Colonic mucosa (tissue), 4 donors: ENCODE measurements at regions not wholly inside any gene's neighbourhood (a gene's known extent, or its start where the extent isn't known, plus 50 kb on each side); places are given as distances from the start of the nearest gene placed in this dataset.

ENCODE experiments used
- DNase-seq: peaks from one replicate; pipeline ENCODE4 v3.0.0-alpha.2; 2020
- H3K27ac ChIP-seq: fragments of 200-600 bp; one replicate; pipeline ENCODE4 v1.8.0; 2021
- H3K27me3 ChIP-seq: fragments of 200-600 bp; one replicate; pipeline ENCODE4 v1.8.0; 2021
- H3K36me3 ChIP-seq: fragments of 200-600 bp; one replicate; pipeline ENCODE4 v1.8.0; 2021
- H3K4me1 ChIP-seq: fragments of 200-600 bp; one replicate; pipeline ENCODE4 v1.8.0; 2021; ENCODE audit warnings: mild to moderate bottlenecking
- H3K4me3 ChIP-seq: fragments of 200-600 bp; one replicate; pipeline ENCODE4 v1.8.0; 2021
- H3K9ac ChIP-seq, 2 donors: one replicate each; pipeline ENCODE4 v1.7.0; 2013; ENCODE audit warnings: control low read depth in 2 of 2, low read depth in 2 of 2, low read length in 2 of 2
- H3K9me3 ChIP-seq: fragments of 200-600 bp; one replicate; pipeline ENCODE4 v1.8.0; 2021
- CTCF ChIP-seq: fragments of 200-600 bp; IDR thresholded peaks from one replicate; pipeline ENCODE4 v1.8.0; 2022; ENCODE audit warnings: antibody characterized with exemption, mild to moderate bottlenecking
- intact Hi-C: fragments of 100-400 bp; cut with DNase I; formaldehyde crosslinking; loops from one replicate; pipeline ENCODE4 v1.14.1; 2022
- donor health status: healthy.
- donor health status: DM: no; HTN: no; CAD: no.
- donor health status: DM: no; HTN: no; CAD: no.

- H3K27ac ChIP-seq = no peak overlapping the region
- intact Hi-C loops = no loop called here
- H3K9me3 ChIP-seq = no peaks in the 10 kb centered on the region
- no peak overlapping the region for H3K9ac ChIP-seq
- H3K4me1 ChIP-seq = no peaks in the 10 kb centered on the region
- no peak for TF ChIP-seq CTCF
- no peak overlapping the region for H3K4me3 ChIP-seq
- DNase-seq = no peak
- no peaks in the 10 kb centered on the region for H3K27me3 ChIP-seq
- H3K36me3 ChIP-seq = no peaks in the 10 kb centered on the region
These were observed 128.2 kb upstream of the ARGLU1 start for GRCh38 chr13:106696140-106696539.

- TF ChIP-seq CTCF = no peak
- Histone ChIP-seq H3K9ac (no peak overlapping the region), H3K27me3 (no peaks in the 10 kb centered on the region), H3K4me3 (no peak overlapping the region), H3K36me3 (no peaks in the 10 kb centered on the region), H3K9me3 (no peaks in the 10 kb centered on the region), H3K27ac (no peak overlapping the region), H3K4me1 (no peaks in the 10 kb centered on the region)
- DNase-seq = no peak
- intact Hi-C loops = no loop called here
These were observed 127.2 kb upstream of the ARGLU1 start for GRCh38 chr13:106695139-106695538.

DNA sequence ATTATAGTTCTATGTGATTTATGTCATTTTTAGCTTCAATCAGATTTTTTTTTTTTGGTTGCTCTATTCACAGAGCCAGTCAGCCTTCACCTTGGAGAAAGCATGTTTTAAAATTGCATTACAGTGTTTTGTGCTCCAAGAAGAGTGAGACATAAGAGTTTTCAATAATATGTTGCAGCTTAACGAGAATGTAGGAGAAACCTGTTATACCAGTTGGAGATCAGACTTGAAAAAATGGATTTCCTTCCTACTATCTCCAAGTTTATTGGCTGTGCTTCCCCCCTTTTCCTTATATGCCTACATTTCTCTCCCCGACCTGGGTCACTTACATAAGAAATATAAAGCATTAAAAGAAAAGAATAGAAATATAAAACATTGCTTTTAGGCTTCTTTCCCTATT is 123.9 kb upstream of the ARGLU1 start:
- no peak overlapping the region for H3K4me3 ChIP-seq
- no peak overlapping the region for H3K27ac ChIP-seq
- TF ChIP-seq CTCF = no peak
- no peaks in the 10 kb centered on the region for H3K4me1 ChIP-seq
- DNase-seq = no peak
- H3K27me3 ChIP-seq = no peaks in the 10 kb centered on the region
- intact Hi-C loops = no loop called here
- no peaks in the 10 kb centered on the region for H3K9me3 ChIP-seq
- H3K9ac ChIP-seq = no peak overlapping the region
- no peaks in the 10 kb centered on the region for H3K36me3 ChIP-seq

GRCh38 chr13:106691341-106691740 is 123.4 kb upstream of the ARGLU1 start:
- intact Hi-C loops = no loop called here
- H3K4me3 ChIP-seq = no peak overlapping the region
- H3K27ac ChIP-seq = no peak overlapping the region

DNA sequence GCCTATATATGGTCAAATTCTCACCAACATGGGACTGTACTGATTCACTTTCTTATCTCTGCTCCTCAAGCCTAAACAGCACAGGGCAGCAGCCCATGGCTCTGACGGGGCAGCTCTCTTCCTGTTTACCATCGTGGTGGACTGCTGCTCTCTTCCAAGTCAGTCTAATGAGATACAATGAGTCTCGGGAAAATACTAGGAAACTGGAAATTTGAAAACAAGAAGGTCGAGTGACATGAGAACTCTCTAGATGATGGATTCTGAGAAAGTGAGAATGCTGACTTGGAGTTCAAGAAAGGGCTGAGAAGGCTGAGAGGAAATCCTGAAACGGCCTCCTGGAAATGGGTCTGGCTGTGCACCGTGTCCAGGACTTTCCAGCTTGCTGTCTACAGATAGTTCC is 122.8 kb upstream of the ARGLU1 start:
- TF ChIP-seq CTCF = no peak
- H3K27ac ChIP-seq = no peak overlapping the region
- H3K9me3 ChIP-seq = no peaks in the 10 kb centered on the region

More at GRCh38 chr13:106691341-106691740, 123.4 kb upstream of the ARGLU1 start:
- DNase-seq = no peak
- H3K27me3 ChIP-seq = no peaks in the 10 kb centered on the region
- H3K9me3 ChIP-seq = no peaks in the 10 kb centered on the region
- TF ChIP-seq CTCF = no peak
- H3K36me3 ChIP-seq = no peaks in the 10 kb centered on the region
- no peak overlapping the region for H3K9ac ChIP-seq
- H3K4me1 ChIP-seq = no peaks in the 10 kb centered on the region

GRCh38 chr13:106689906-106690305 is 122.0 kb upstream of the ARGLU1 start:
- no peak overlapping the region for H3K27ac ChIP-seq
- H3K27me3 ChIP-seq = no peaks in the 10 kb centered on the region
- intact Hi-C loops = no loop called here
- no peak overlapping the region for H3K4me3 ChIP-seq
- no peak overlapping the region for H3K9ac ChIP-seq
- H3K4me1 ChIP-seq = no peaks in the 10 kb centered on the region
- H3K36me3 ChIP-seq = no peaks in the 10 kb centered on the region
- no peak for TF ChIP-seq CTCF
- H3K9me3 ChIP-seq = no peaks in the 10 kb centered on the region
- DNase-seq = no peak

More for the DNA sequence above, 122.8 kb upstream of the ARGLU1 start:
- Histone ChIP-seq H3K27me3 (no peaks in the 10 kb centered on the region), H3K36me3 (no peaks in the 10 kb centered on the region), H3K4me1 (no peaks in the 10 kb centered on the region), H3K4me3 (no peak overlapping the region), H3K9ac (no peak overlapping the region)
- intact Hi-C loops = no loop called here
- DNase-seq = no peak
